Gastroesophageal sphincter (tissue), 4 donors: ENCODE measurements at regions not wholly inside any gene's neighbourhood (a gene's known extent, or its start where the extent isn't known, plus 50 kb on each side); places are given as distances from the start of the nearest gene placed in this dataset.

ENCODE experiments used
- ATAC-seq: fragments of 150-250 bp; one replicate; pipeline ENCODE4 v1.9.1; 2016; ENCODE audit warnings: mild to moderate bottlenecking, moderate library complexity
- H3K27ac ChIP-seq, 4 donors: fragments of 200-600 bp; sonication (generic) in 3 of 4; 1 replicate in 3 of 4; 2 replicates in 1 of 4; pipeline ENCODE4 v1.5.1; 2016 to 2019
- H3K27me3 ChIP-seq: fragments of 200-600 bp; sonication (generic); one replicate; pipeline ENCODE4 v1.5.1; 2019
- H3K36me3 ChIP-seq, 2 donors: fragments of 200-600 bp; sonication (generic); one replicate each; pipeline ENCODE4 v1.5.1; 2019; ENCODE audit warnings: control low read depth in 1 of 2
- H3K4me1 ChIP-seq, 3 donors: fragments of 200-600 bp; sonication (generic); 1 replicate in 2 of 3; 2 replicates in 1 of 3; pipeline ENCODE4 v1.5.1; 2016 to 2019; ENCODE audit warnings: control low read depth in 2 of 3
- H3K4me3 ChIP-seq, 2 donors: fragments of 200-600 bp; sonication (generic); one replicate each; pipeline ENCODE4 v1.5.1; 2019; ENCODE audit warnings: mild to moderate bottlenecking in 1 of 2, moderate library complexity in 1 of 2
- H3K9me3 ChIP-seq, 3 donors: fragments of 200-600 bp; sonication (generic); one replicate each; pipeline ENCODE4 v1.5.1; 2017 to 2019; ENCODE audit warnings: control low read depth in 2 of 3
- EP300 ChIP-seq: sonication (generic); formaldehyde crosslinking; IDR thresholded peaks from one replicate; pipeline ENCODE4 v1.6.1; 2017; ENCODE audit warnings: antibody characterized with exemption, mild to moderate bottlenecking
- POLR2A ChIP-seq, 2 donors: fragments of 450-650 bp; IDR thresholded peaks; one replicate each; pipeline ENCODE4 v1.6.1; 2017; ENCODE audit warnings: antibody characterized with exemption in 2 of 2, mild to moderate bottlenecking in 2 of 2, moderate library complexity in 1 of 2
- POLR2AphosphoS5 ChIP-seq: sonication (generic); formaldehyde crosslinking; IDR thresholded peaks from one replicate; pipeline ENCODE4 v1.6.1; 2017; ENCODE audit warnings: antibody characterized with exemption
- whole genome bisulfite sequencing, 2 donors: methylation state at CpG; one replicate each; pipeline ENCODE4 v1.1.5; 2018; ENCODE audit warnings: low coverage in 1 of 2; 5-methylcytosine and 5-hydroxymethylcytosine counted together
- TF ChIP-seq, protein P1 (sequence below), 4 experiments: fragments of 200-600 bp in 2 of 4; fragments of 450-650 bp in 2 of 4; sonication (generic) in 1 of 4; IDR thresholded peaks; one replicate each; pipeline ENCODE4 v1.5.1; 2017 to 2019; ENCODE audit warnings: antibody characterized with exemption in 4 of 4, mild to moderate bottlenecking in 2 of 4, moderate library complexity in 2 of 4

DNA sequence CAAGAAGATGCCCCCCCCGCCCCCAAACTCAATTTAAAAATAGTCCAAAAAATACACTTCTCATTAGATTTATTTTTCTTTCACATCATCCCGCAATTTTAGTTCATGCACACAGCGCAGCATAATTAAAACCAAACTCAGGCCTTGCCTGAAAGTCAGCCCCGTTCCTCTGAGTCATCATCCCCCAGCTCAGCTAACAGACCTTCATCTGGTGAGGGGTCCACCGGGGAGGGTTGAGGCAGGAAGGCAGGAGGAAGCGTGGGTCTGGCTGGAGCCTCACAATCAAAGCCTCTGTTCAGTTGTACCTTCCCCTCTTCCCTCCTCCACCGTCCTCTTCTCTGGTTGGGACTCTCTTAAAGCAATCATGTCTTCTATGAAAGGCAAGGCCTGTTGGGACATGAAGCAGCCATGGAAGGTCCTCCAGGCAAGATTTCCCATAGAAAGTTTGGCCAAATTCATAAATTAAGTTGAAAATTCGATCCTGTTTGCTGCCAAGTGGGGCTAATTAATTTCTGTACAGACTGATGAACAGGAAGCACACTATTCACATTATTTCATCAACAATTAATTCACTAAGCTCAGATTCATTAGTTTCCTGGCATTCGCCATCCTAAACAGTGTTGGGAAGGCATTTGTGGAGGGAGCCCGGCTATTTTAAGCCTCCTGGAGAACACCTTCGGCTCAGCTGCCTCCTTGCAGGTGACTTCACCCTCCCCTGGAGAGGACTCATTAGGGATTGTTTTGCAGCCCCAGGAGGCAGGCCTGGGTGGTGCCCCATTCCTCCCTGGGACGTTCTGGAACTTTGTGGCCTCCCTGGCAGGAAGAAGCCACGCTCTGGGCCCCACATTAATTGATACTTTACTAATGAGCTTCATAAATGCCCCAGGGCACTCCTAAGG is 72.3 kb upstream of the BNC1 start:
- WGBS, 2 donors = 52 to 61% methylated on average over 8 of the region's 13 CpGs

DNA sequence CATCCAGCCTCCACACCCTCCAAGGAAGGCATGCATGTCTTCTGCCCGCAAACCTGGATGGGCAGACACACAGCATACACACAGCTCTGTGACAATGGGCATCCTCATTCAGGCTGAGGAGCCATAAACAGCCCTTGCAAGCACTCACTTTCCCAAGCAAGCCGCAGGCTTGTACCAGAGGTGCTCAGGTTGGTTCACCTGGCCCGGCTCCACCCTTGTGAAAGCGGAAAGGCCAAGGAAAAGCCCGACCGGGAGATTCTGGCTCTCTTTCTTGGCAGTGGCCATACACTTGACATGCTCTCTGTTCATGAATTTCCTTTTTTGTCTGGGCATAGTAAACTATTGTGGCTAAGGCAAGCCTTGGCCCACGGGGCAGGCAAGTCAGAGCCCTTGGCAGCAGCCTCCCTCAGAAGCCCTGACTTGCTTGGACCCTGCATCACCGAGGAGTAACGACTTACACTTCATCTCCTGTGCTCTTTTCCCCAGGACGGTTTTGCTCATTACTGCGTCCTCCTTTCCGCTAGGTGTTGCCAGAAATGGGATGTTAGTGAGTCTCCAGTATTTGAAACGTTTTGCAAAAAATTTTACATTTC is 74.6 kb upstream of the BNC1 start:
- no peaks in the 10 kb centered on the region for H3K9me3 ChIP-seq
- ATAC-seq = no peak
- no peaks in the 10 kb centered on the region for H3K36me3 ChIP-seq
- TF ChIP-seq POLR2AphosphoS5 = no peak
- TF ChIP-seq POLR2A (IDR thresholded peaks at IDR 0.05) = no peak
- TF ChIP-seq, protein P1, sequence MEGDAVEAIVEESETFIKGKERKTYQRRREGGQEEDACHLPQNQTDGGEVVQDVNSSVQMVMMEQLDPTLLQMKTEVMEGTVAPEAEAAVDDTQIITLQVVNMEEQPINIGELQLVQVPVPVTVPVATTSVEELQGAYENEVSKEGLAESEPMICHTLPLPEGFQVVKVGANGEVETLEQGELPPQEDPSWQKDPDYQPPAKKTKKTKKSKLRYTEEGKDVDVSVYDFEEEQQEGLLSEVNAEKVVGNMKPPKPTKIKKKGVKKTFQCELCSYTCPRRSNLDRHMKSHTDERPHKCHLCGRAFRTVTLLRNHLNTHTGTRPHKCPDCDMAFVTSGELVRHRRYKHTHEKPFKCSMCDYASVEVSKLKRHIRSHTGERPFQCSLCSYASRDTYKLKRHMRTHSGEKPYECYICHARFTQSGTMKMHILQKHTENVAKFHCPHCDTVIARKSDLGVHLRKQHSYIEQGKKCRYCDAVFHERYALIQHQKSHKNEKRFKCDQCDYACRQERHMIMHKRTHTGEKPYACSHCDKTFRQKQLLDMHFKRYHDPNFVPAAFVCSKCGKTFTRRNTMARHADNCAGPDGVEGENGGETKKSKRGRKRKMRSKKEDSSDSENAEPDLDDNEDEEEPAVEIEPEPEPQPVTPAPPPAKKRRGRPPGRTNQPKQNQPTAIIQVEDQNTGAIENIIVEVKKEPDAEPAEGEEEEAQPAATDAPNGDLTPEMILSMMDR (IDR thresholded peaks at IDR 0.05) = no peak
- TF ChIP-seq EP300 = no peak
- no peak overlapping the region for H3K4me3 ChIP-seq
- WGBS, 2 donors = 63 to 76% methylated on average over 3 to 9 of the region's 13 CpGs
- no peak overlapping the region for H3K27ac ChIP-seq
- H3K4me1 ChIP-seq = no peaks in the 10 kb centered on the region
- H3K27me3 ChIP-seq = peaks cover 44% of the 10 kb centered on the region

More for the DNA sequence above, 72.3 kb upstream of the BNC1 start:
- Histone ChIP-seq H3K36me3 (no peaks in the 10 kb centered on the region), H3K27me3 (peaks cover 35% of the 10 kb centered on the region), H3K4me3 (no peak overlapping the region), H3K9me3 (no peaks in the 10 kb centered on the region), H3K27ac (no peak overlapping the region), H3K4me1 (no peaks in the 10 kb centered on the region)
- ATAC-seq = no peak
- no peak for TF ChIP-seq POLR2A (IDR thresholded peaks at IDR 0.05)
- TF ChIP-seq EP300 = no peak
- no peak for TF ChIP-seq POLR2AphosphoS5
- TF ChIP-seq, protein P1 (IDR thresholded peaks at IDR 0.05) = no peak

DNA sequence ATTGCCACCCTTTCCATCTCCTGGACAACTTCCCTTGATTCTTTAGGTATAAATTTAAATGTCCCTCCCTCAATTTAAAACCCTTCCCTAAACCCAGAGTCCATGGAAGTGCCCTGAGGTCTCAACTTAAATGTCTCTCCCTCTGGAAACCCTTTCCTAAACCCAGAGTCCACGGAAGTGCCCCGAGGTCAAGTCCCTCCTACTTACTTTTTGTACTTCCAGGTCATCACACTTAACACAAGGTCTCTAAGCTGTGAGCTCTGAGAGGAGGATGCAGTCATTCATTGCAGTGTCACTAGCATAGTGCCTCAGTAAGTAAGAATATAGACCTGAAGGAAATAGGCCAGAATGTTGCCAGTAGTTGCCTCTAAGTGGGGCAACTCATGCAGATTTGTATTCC is 78.2 kb upstream of the BNC1 start:
- no peaks in the 10 kb centered on the region for H3K9me3 ChIP-seq
- H3K4me1 ChIP-seq = peaks cover 0 to 14% (median 0%) of the 10 kb centered on the region in 3 donors
- WGBS, 2 donors = 88 to 90% methylated on average over 2 of the region's 2 CpGs
- no peak for TF ChIP-seq POLR2AphosphoS5
- TF ChIP-seq POLR2A (IDR thresholded peaks at IDR 0.05) = no peak
- TF ChIP-seq, protein P1 (IDR thresholded peaks at IDR 0.05) = no peak
- TF ChIP-seq EP300 = no peak
- peaks cover 58% of the 10 kb centered on the region for H3K27me3 ChIP-seq
- ATAC-seq = no peak
- no peak overlapping the region for H3K4me3 ChIP-seq
- H3K27ac ChIP-seq = no peak overlapping the region
- H3K36me3 ChIP-seq = no peaks in the 10 kb centered on the region

DNA sequence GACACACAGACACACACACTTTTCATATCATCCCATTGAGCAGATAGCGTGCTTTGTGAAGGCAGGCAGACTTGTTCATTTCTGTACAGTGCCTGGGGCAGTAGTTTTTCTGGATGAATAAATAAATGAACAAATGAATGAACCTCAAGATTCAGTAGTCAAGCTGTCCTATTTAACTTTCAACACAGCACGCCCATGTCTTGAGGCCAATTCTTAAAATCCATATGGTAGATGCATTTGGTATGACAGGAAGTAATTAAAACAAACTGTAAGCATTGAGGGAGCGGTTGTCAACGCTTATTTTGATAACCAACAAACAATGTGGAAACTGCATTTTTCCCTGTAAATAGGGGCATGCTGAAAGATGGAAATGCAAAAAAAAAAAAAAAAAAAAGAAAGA is 80.0 kb upstream of the BNC1 start:
- Histone ChIP-seq H3K36me3 (no peaks in the 10 kb centered on the region), H3K9me3 (no peaks in the 10 kb centered on the region), H3K4me3 (no peak overlapping the region), H3K4me1 (peaks cover 0 to 14% (median 0%) of the 10 kb centered on the region in 3 donors), H3K27ac (no peak overlapping the region), H3K27me3 (peaks cover 51% of the 10 kb centered on the region)
- WGBS, 2 donors = 66 to 85% methylated on average over 4 of the region's 4 CpGs
- TF ChIP-seq EP300 = no peak
- TF ChIP-seq, protein P1 (IDR thresholded peaks at IDR 0.05) = no peak
- no peak for TF ChIP-seq POLR2AphosphoS5
- no peak for TF ChIP-seq POLR2A (IDR thresholded peaks at IDR 0.05)
- no peak for ATAC-seq
